B cell (primary cell): ENCODE measurements at regions not wholly inside any gene's neighbourhood (a gene's known extent, or its start where the extent isn't known, plus 50 kb on each side); places are given as distances from the start of the nearest gene placed in this dataset.

Source experiments
- ATAC-seq: fragments of 200-7000 bp; cut with Tn5 transposase; one replicate; pipeline ENCODE4 v1.10.0; 2021; ENCODE audit warnings: low read depth, mild to moderate bottlenecking, moderate number of reproducible peaks, moderate library complexity
- CTCF ChIA-PET: fragments of 350-600 bp; sonication (Branson Sonifier 250); formaldehyde crosslinking; loops from one replicate; lab custom pipeline; 2021; ENCODE audit warnings: antibody characterized with exemption, inconsistent platforms; lab: Charles Lee
- POLR2A ChIA-PET: fragments of 350-600 bp; sonication (Branson Sonifier 250); formaldehyde crosslinking; loops from one replicate; lab custom pipeline; 2021; ENCODE audit warnings: antibody characterized with exemption; lab: Charles Lee
- DNase-seq: peaks from one replicate; pipeline ENCODE4 v3.0.0; 2013
- H2AFZ ChIP-seq: 2 replicates; pipeline ENCODE4 v1.6.1; 2012; ENCODE audit warnings: mild to moderate bottlenecking, low read depth, low read length; ENCODE audit not compliant: insufficient read depth, poor library complexity, severe bottlenecking
- H3K27ac ChIP-seq, 2 donors: 1 replicate in 1 of 2; 2 replicates in 1 of 2; pipeline ENCODE4 v1.5.1; 2012 to 2013; ENCODE audit warnings: low read length in 2 of 2, mild to moderate bottlenecking in 2 of 2, moderate library complexity in 1 of 2
- H3K27me3 ChIP-seq, 4 experiments: fragments of 200-600 bp in 1 of 4; sonication (generic) in 1 of 4; replicated peaks in 1 of 4; 1 replicate in 2 of 4; 2 replicates in 2 of 4; pipeline versions ENCODE4 v1.6.1 to v1.7.0; 2013 to 2016; ENCODE audit warnings: low read length in 3 of 4, mild to moderate bottlenecking in 2 of 4, mixed read lengths in 1 of 4, moderate library complexity in 1 of 4; ENCODE audit not compliant: insufficient read depth in 4 of 4, control insufficient read depth in 3 of 4; ENCODE audit errors: control extremely low read depth in 1 of 4
- H3K36me3 ChIP-seq, 2 experiments: replicated peaks in 1 of 2; 1 replicate in 1 of 2; 2 replicates in 1 of 2; pipeline versions ENCODE4 v1.6.1 to v1.7.1; 2013; ENCODE audit warnings: low read length in 1 of 2; ENCODE audit not compliant: insufficient read depth in 2 of 2, control insufficient read depth in 1 of 2; ENCODE audit errors: control extremely low read depth in 1 of 2, extremely low read depth in 1 of 2
- H3K4me1 ChIP-seq, 2 donors: fragments of 200-600 bp in 1 of 2; sonication (generic) in 1 of 2; 1 replicate in 1 of 2; 2 replicates in 1 of 2; pipeline versions ENCODE4 v1.5.1 to v1.6.1; 2013 to 2017; ENCODE audit warnings: low read length in 2 of 2; ENCODE audit not compliant: control insufficient read depth in 2 of 2, insufficient read depth in 2 of 2
- H3K4me2 ChIP-seq: replicated peaks from 2 replicates; pipeline ENCODE3; 2012; ENCODE audit warnings: mild to moderate bottlenecking, low read depth, low read length; ENCODE audit not compliant: poor library complexity, severe bottlenecking
- H3K4me3 ChIP-seq, 5 experiments: fragments of 200-600 bp in 1 of 5; sonication (generic) in 1 of 5; 1 replicate in 3 of 5; 2 replicates in 2 of 5; pipeline versions ENCODE4 v1.5.1 to v1.7.0; 2011 to 2016; ENCODE audit warnings: low read length in 4 of 5, mild to moderate bottlenecking in 4 of 5, low read depth in 2 of 5, control low read depth in 1 of 5, moderate library complexity in 1 of 5; ENCODE audit not compliant: insufficient read depth in 1 of 5; ENCODE audit errors: control extremely low read depth in 1 of 5, extremely low read depth in 1 of 5
- H3K79me2 ChIP-seq: fragments of 200-600 bp; sonication (generic); one replicate; pipeline ENCODE4 v1.6.0; 2016; ENCODE audit warnings: low read length; ENCODE audit not compliant: control insufficient read depth, insufficient read depth
- H3K9ac ChIP-seq: fragments of 200-600 bp; sonication (generic); 2 replicates; pipeline ENCODE4 v1.6.1; 2017; ENCODE audit warnings: mild to moderate bottlenecking, low read length, moderate library complexity
- H3K9me3 ChIP-seq, 3 donors: one replicate each; pipeline versions ENCODE4 v1.6.1 to v1.7.1; 2013; ENCODE audit warnings: low read length in 2 of 3; ENCODE audit not compliant: control insufficient read depth in 2 of 3, insufficient read depth in 1 of 3; ENCODE audit errors: control extremely low read depth in 1 of 3
- H4K20me1 ChIP-seq: 2 replicates; pipeline ENCODE4 v1.6.0; 2012; ENCODE audit warnings: mild to moderate bottlenecking, low read length; ENCODE audit not compliant: insufficient read depth, control insufficient read depth, poor library complexity, severe bottlenecking
- H3K27ac Mint-ChIP-seq: one replicate; pipeline ENCODE4 v1.8.0; 2021; ENCODE audit warnings: mixed read lengths
- H3K27me3 Mint-ChIP-seq: one replicate; pipeline ENCODE4 v1.8.0; 2021; ENCODE audit warnings: mixed read lengths
- H3K4me1 Mint-ChIP-seq: one replicate; pipeline ENCODE4 v1.8.0; 2021; ENCODE audit warnings: mixed read lengths
- H3K4me3 Mint-ChIP-seq: one replicate; pipeline ENCODE4 v1.8.0; 2021; ENCODE audit warnings: mixed read lengths
- H3K9me3 Mint-ChIP-seq: one replicate; pipeline ENCODE4 v1.8.0; 2022; ENCODE audit warnings: mixed read lengths; ENCODE audit not compliant: insufficient read depth
- EZH2 ChIP-seq: IDR thresholded peaks from 2 replicates; pipeline ENCODE4 v1.6.1; 2012; ENCODE audit warnings: borderline replicate concordance, low read depth, mild to moderate bottlenecking, moderate library complexity, low read length; ENCODE audit not compliant: insufficient read depth, poor library complexity, severe bottlenecking
- WGBS: methylation state at CpG from one replicate; pipeline ENCODE4 v1.1.5; 2013; ENCODE audit warnings: missing lambda C conversion rate; ENCODE audit not compliant: insufficient coverage; 5-methylcytosine and 5-hydroxymethylcytosine counted together
- intact Hi-C: fragments of 100-400 bp; cut with micrococcal nuclease; formaldehyde crosslinking; loops from one replicate; pipeline ENCODE4 v1.10.0; 2022
- TF ChIP-seq, protein P1 (sequence below): fragments of 200-600 bp; IDR thresholded peaks from one replicate; pipeline ENCODE4 v1.8.0; 2022; ENCODE audit warnings: antibody characterized with exemption, mild to moderate bottlenecking

DNA sequence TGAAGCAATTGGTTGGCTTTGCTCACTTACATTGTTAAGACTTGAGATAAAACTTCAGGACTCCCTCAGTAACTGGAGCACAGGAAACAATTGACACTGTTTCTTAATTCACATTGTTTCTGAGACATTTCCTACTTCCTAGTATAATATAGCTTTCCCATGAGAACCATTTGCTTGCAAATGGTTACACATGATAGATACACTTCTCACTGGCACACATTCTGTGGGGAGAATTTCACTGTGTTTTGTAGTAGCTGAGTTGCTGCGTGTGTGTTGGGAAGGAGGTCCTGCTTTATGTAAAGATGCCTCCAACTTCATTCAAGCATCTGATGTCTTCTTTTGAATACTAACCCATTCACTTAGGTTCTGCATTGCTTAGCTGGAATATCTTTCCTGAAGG is 85.3 kb upstream of the SLC4A4 start:
- no peak overlapping the region for H3K4me3 Mint-ChIP-seq
- no peaks in the 10 kb centered on the region for H3K4me1 ChIP-seq
- POLR2A ChIA-PET, result no interaction called here
- H3K4me3 ChIP-seq, result no peak overlapping the region
- no peaks in the 10 kb centered on the region for H3K27me3 Mint-ChIP-seq
- H3K36me3 ChIP-seq, result no peaks in the 10 kb centered on the region
- no CpG with 5 or more reads among the region's 1 CpG for WGBS
- H3K9ac ChIP-seq, result no peak overlapping the region
- H3K4me1 Mint-ChIP-seq, result peaks cover 5% of the 10 kb centered on the region
- no peak for ATAC-seq
- H3K4me2 ChIP-seq, result no peak overlapping the region
- no peaks in the 10 kb centered on the region for H3K27me3 ChIP-seq
- no peaks in the 10 kb centered on the region for H3K9me3 ChIP-seq
- no peak overlapping the region for H3K27ac ChIP-seq
- intact Hi-C loops, result no loop called here
- TF ChIP-seq, protein P1, sequence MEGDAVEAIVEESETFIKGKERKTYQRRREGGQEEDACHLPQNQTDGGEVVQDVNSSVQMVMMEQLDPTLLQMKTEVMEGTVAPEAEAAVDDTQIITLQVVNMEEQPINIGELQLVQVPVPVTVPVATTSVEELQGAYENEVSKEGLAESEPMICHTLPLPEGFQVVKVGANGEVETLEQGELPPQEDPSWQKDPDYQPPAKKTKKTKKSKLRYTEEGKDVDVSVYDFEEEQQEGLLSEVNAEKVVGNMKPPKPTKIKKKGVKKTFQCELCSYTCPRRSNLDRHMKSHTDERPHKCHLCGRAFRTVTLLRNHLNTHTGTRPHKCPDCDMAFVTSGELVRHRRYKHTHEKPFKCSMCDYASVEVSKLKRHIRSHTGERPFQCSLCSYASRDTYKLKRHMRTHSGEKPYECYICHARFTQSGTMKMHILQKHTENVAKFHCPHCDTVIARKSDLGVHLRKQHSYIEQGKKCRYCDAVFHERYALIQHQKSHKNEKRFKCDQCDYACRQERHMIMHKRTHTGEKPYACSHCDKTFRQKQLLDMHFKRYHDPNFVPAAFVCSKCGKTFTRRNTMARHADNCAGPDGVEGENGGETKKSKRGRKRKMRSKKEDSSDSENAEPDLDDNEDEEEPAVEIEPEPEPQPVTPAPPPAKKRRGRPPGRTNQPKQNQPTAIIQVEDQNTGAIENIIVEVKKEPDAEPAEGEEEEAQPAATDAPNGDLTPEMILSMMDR, result no peak
- TF ChIP-seq EZH2, result no peak
- CTCF ChIA-PET, result no interaction called here
- no peak overlapping the region for H3K27ac Mint-ChIP-seq
- no peaks in the 10 kb centered on the region for H3K9me3 Mint-ChIP-seq
- H4K20me1 ChIP-seq, result no peaks in the 10 kb centered on the region
- no peak overlapping the region for H2AFZ ChIP-seq
- no peak for DNase-seq
- H3K79me2 ChIP-seq, result no peaks in the 10 kb centered on the region

DNA sequence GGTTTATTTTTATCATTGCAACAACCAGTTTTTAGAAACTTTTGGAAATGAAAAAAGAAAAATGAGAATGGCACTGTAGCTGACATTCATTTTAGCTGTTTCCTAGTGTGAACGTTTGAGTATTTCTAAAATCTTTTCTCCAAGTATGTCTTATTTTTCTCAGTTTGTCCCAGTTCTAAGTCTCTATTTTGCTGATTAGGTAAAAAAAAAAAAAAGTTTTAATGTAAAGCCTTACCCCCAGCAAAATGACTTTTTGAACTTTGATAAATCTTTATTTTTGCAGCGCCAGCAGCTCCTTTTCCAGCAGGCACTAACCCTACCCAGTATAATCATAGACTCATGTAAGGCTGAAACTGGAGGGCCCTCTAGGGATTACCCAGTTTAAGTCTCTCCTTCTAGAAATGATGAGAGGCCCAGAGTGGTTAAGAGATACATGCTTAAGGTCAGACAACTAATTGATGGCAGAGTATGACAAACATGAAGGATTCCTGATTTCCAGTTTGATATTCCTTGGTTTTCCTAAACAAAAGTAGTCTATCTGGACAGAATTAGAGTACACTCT is 84.3 kb upstream of the SLC4A4 start:
- ChIA-PET CTCF (interaction anchor here (0.9 kb wide), 1 partner anchor 20 kb away, joined by 3 read pairs; no protein-coding TSS in a partner anchor), POLR2A (no interaction called here)
- H3K27me3 ChIP-seq, result no peaks in the 10 kb centered on the region
- Mint-ChIP-seq H3K27me3 (peaks cover 2% of the 10 kb centered on the region), H3K9me3 (no peaks in the 10 kb centered on the region), H3K4me1 (peaks cover 5% of the 10 kb centered on the region), H3K4me3 (no peak overlapping the region), H3K27ac (no peak overlapping the region)
- H3K9me3 ChIP-seq, result no peaks in the 10 kb centered on the region
- no peaks in the 10 kb centered on the region for H3K36me3 ChIP-seq
- no peaks in the 10 kb centered on the region for H3K4me1 ChIP-seq
- intact Hi-C loops, result no loop called here
- H3K9ac ChIP-seq, result no peak overlapping the region
- DNase-seq (no peak), ATAC-seq (no peak)
- no peaks in the 10 kb centered on the region for H4K20me1 ChIP-seq
- H3K4me3 ChIP-seq, result no peak overlapping the region
- H3K4me2 ChIP-seq, result no peak overlapping the region
- no peak overlapping the region for H2AFZ ChIP-seq
- no peak for TF ChIP-seq EZH2
- TF ChIP-seq, protein P1, result no peak
- H3K27ac ChIP-seq, result no peak overlapping the region
- no peaks in the 10 kb centered on the region for H3K79me2 ChIP-seq
- no CpG with 5 or more reads among the region's 2 CpGs for WGBS
